Putamen (tissue), 1 donor: ENCODE measurements at regions not wholly inside any gene's neighbourhood (a gene's known extent, or its start where the extent isn't known, plus 50 kb on each side); places are given as distances from the start of the nearest gene placed in this dataset.
A peak's percentile ranks its signal among the peaks of the same experiment; 100 is the strongest.

ENCODE experiments used
- DNase-seq: peaks from one replicate; pipeline ENCODE4 v3.0.0-alpha.2; 2016; ENCODE audit warnings: low spot score

DNA sequence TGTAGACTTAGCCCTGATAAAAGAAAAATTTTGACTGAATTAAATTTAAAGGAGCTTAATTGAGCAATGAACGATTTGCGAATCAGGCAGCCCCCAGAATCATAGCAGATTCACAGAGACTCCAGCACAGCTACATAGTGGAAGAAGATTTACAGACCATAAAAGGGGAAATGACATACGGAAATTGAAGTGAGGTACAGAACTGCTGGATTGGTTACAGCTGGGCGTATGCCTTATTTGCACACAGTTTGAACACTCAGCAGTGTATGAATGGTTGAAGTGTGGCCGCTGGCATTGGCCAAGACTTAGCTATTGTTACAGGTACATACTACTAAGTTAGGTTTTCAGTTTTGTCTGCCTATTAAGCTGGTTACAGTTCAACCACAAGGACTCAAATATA is 433.5 kb upstream of the CELF2 start:
- DNase-seq, result no peak

DNA sequence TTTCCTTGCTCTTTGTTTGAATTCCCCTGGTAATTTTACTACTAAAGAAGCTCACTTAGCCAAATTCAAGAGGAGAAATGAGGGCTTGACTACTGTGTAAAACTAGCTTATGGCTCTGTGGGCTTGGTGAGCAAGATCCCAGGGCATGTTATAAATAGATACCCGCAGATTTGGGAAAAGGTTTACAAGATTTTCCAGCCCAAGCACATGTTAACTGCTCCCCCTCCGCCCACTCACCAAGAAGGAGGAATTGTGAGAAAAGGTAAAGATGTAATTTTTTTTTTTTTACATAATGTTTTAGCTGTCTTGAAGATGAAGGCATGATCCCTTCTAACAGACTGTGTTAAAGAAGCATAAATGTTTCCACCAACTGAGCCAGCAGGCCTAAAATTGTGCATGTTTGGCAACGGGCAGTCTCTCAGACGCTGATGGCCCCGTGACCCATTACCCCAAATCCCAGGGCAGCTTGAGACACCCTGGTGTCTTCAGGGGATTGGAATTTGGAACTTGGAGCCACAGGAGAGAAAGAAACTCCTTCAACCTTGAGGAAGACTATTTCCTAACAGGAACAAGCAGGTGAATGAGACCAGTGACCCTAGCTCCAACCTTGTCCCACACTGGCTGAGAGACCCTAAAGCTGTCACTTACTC is 429.8 kb upstream of the CELF2 start:
- DNase-seq, result peak; percentile 64

DNA sequence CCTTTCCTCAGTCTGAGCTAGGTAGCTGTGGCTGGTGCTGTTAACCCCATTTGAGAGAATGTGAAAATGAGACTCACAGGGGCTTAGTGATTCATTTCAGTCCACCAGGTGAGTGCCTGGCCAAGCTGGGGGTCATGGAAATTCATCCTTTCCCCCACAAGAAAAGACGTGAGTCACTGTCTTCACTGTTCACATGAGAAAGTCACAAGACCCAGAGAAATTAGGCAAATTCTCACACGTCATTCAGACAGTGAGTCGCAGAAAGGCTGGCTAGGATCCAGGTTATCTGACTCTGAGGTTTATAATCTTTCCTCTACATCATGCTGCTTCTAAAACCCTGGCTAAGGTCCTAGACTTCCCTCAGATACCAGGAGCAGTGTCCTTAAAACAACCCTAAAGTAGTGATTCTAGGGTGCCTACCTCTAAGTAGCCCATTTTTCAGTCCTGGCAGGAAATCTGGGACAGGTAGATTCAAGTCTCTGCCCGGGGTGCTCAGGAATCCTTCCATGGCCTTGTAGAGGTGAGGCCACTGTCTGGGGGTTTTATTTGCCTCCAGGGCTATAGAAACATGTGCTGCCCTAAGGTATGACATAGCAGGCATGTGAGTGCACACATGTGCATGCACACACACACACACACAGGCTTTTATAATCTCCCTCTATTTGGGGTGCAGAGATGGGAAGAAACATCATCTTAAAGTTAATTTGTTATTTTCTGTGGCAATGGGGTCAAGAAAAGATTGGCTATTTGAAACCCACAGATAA is 427.9 kb upstream of the CELF2 start:
- DNase-seq, result peak; percentile 47

DNA sequence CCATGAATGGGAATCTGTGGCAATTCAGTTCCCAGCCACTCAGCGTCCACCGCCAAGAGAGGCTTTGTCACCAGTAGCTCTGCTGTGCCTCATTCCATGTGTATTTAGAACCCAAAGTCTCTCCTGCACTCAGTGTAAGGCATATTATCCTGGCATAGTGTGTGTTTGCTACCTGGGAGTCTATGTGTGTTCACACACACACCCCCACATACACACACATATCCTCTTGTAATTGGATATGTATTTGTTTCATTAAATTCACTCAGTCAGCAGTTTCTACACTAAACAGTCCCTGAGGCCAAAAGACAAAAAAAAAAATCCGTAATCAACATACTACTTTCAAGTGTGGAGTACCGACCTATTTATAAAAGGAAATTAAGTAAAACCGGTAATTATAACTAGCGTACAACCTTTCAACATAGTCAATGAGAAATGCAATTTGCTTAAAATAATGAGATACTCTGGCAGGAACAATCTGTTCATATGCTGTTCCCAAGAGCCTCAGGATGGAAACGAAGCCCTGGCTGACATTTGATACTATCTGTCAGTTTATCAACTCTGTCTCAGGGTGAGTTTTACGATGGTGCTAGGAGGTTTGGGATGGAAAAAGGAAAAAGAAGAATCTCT is 425.8 kb upstream of the CELF2 start:
- no peak for DNase-seq

DNA sequence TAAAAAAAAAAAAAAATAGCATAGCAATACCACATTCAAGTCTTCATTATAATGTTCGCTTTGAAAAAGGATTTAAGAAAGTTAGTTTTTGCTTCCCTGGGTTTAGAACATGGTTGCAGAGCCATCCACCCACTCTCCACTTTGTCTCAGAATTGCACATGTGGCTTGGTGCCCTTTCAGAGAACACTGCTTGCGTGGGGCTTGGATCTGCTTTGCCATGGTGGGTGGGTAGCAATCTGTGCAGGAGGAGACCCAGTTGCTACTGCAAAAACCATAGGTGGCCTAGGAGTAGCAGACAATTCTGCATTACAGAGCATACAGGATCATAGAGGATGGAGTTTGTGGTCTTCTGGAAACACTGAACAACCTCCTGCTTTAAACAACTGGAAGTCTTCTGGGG is 421.4 kb upstream of the CELF2 start:
- no peak for DNase-seq

DNA sequence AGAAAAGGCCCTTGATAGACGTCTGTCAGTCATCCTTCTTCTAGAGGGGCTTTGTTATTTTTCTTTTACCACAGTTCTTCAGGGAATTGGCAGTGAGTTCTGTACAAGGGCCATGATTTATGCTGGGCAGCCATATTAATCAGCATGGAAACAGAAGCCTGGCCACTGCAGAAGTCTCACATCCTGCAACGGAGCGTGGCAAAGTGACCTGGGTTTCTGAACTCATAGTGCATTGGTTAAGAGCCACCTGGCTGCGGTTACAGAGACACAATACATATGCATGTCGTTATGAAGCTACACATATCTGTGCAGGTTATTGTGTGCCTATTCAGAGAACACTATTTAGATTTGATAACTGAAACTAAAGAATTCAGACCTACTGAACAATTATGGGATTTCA is 419.4 kb upstream of the CELF2 start:
- no peak for DNase-seq

DNA sequence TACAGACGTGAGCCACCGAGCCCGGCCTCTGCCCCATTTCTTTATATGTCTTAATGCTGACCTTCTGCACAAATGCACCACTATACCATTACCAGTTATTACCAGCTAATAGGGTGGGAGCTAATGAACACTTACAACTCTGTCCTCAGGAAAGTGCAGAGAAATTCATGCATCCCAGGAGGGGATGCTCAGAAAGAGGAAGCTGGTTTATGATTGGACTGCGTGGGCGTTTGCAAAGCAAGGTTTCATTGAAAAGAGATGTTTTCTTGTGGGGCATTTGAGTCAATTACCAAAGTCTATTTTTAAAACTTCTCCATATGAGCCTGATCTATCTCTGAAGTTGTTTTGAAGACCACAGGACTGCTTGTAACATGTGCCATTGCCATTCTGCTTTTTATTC is 417.7 kb upstream of the CELF2 start:
- no peak for DNase-seq

DNA sequence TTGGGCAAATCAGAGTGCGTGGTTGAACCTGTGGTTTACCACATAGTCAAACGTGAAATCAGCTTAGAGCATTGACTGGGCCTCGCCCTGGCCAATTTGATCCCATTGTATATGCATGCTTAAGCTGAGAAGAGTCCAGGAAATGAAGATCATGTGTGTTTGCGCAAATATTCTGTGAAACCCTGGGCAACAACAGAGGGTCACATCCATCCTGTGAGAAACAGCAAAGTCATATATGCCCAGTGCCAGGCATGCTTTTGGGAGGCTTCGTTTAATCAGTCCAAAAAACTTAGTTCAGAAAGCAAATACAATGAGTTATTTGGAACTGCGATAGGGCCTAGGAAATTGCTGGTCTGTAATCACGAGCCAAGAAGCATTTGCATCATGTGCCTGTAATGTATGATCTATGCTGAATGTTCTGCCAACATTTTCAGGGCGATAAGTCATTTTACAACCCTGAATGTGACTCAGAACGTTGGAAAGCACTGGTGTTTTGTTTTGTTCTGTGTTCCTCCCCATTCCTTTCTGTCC is 412.1 kb upstream of the CELF2 start:
- no peak for DNase-seq

DNA sequence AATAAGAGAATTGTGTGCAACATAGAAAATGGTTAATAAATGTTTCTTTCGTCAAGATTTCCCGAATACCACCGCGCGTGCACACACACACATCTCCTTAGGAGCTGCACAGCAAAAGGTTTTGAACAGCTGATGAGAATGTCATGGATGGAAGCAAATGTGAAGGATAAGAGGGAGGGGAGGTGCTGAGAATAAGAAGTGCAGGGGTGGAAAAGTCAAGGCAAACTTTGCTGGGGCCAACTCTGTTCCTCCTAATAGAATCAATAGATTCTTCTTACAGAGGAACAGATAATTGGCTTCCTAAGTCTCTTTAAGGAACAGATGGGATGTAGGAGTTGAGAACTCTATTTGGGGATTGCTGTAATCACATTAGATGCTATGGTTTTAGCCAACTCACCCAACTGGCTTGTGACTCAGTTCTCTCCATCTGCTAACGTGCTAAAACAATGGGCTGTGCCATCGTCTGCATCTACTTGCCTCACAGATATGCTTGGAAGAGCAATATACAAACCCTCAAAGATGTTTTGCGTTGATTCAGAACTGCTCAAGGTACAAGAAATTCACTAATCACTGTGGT is 408.2 kb upstream of the CELF2 start:
- DNase-seq, result no peak

DNA sequence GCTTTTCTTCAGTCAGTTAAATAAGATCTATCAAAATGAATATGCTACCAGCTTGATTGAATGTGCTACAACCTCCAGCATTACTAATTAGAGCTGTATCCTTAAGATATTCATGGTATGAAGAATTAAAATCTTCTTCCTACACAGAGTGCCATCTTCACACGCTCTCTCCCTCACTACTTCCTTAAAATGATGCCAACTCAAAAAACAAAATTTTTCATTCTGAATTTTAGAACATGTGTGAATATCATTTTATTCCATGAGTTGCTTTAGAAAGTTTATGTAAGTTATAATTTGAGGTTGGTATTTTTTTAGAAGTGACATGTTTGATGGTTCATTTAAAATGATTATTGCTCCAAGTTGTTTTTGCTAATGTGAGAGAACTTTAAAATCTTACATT is 407.5 kb upstream of the CELF2 start:
- DNase-seq, result no peak

DNA sequence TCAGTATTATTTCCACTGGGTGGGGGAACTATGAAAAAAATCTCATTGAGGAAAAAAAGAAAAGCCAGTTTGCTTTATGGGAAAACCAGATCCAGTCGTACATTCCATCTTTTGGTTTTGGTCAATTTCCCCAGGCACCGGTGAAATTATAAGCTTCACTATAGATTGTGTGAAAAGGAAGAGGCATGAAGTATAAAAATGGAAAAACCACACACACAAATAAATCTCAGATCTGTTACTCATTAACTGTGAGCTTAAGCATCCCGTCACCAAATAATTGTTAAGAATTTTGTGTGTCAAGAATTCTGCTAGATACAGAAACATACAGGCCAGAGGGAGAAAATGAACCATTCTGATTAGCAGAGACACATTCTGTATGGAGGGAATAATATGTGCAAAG is 405.5 kb upstream of the CELF2 start:
- no peak for DNase-seq

DNA sequence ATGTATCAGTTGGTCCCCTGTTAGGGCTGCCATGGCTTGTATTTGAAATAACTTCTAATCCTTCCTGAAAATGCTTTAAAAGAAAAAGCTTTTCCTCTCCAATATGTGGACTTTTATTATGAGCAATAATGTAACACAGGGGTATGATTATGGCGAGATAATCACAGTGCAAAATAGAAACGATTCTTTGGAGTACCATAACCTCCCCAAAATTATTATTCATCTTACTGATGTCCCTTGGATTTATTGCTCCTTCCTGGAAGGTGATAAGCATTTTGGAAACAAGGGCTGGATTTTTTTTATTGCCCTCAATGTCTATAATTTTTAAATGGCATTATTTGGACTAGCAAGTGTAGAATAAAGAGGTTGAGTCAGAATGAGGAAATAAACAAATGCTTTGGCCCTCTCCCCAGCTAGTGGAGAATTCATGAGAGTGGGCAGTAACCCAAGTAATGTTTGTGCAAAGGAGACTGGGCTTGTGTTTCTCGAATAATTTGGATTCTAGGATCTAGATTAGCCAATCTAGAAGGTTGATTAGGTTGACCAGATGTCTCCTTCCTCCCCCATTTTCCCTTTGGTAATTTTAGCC is 403.9 kb upstream of the CELF2 start:
- no peak for DNase-seq

DNA sequence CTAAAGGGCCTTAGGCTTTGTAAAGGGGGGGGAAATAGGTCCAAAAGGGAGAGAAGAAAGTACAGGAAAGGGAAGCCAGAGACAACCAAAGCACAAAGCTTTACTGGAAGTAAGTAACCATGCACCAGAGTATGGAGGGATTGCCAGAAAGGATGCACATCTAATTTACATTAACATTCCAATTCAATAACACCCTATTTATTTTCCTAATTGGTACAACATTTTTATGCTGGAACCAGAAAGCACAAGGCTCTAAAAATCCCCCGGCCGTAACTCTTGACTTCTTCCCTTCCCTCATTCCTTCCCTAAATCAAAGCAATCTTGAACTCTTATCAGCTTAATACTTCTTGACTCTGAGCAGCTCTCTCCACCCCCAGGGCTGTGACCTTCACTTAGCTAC is 400.0 kb upstream of the CELF2 start:
- DNase-seq, result no peak

DNA sequence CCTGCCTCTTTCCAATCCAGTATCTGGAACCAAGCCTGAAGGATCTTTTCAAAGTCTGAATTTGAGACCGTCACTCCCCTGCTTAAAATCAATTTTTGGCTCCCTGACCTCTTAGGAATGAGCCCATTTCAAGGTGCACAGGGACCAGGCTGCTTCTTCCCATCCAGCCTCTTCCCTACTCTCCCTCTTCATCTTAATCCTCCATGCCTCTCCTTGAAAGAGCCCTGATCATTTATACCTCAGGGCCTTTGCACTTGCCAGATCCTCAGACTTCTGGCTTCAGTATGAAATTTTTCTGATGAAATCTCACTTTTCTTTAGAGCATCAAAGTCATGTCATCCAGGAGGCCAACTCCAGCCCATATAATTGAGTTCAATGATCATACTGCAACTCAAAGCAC is 399.5 kb upstream of the CELF2 start:
- no peak for DNase-seq

DNA sequence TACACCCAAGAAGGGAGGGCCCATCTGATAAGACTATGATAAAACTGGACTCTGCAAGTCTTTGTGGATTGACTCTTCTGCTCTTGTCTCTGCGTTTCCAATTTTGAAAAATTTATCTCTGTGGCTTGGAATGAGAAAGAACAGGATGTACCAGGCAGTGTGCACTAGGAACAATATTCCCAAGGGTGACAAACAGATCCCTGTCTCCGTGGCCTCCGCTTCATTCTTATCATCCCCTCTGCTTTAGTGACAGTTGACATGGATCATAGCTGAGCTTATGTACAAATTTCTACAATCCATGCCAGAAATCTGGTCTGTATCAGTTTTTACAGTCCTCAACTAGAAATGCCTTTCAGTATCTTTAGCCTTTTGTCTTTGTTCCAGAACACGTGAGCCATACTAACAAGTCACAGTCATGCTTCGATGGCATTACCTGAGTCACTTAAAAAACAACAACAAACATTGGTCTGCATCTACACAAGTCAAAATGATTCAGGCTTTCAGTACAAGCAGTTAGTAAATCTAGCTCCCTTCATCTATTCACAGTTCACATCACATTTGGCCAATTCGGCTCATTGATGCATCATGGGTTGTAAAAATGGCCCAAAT is 393.6 kb upstream of the CELF2 start:
- DNase-seq, result no peak

DNA sequence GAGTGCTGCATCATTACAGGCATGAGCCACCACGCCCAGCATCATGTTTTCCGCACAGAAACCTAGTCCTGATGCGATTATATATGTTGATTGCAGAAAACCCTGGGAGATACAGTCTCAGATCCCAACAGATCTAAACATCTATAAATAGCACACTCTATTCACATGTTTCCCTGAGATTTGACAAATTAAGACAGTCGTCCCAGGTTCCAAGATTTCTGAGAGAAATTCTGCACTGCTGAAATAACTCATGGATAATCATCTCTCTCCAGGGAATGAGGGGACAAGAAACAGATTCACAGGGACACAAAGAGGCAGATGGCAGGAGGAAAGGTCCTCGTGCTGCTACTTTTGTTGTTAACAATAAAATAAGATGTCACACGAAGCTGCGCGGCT is 393.1 kb upstream of the CELF2 start:
- DNase-seq, result no peak

DNA sequence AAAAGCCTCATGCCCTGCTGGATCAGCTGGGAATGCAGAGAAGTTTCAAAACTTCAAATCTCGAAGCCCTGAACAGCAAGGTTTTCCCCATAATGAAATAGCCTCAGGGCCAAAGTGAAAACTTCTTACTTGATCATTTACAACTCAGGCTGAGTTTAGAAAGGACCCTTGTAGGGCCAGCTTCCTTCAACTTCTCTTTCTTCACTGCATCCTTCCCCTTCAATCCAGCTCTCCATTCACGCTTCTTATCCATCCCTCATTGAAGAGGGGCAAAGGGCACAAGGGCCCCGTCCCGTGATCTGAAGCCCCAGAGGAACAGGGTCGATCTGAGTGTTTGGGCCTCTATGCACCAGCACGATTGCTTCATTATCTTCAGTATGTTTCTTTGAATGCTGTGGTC is 392.2 kb upstream of the CELF2 start:
- DNase-seq, result no peak

DNA sequence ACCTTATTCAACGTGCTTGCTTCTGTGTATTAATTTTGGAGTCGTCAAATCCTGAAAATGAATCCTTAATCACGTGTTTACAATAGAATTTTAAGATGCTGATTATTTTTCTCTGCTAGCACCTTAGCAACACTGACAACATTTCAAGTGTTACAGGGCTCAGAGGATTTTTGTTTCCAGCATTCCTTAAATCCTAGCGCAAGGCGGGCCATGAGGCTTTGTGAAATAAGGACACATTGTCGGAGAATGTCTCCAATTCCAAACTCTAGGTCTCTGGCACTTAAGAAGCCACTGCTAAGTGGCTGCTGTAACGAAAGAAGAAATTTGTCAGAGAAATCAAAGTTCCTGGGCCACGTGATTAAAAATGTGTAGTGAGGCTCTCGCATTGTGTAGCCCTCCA is 390.9 kb upstream of the CELF2 start:
- no peak for DNase-seq

DNA sequence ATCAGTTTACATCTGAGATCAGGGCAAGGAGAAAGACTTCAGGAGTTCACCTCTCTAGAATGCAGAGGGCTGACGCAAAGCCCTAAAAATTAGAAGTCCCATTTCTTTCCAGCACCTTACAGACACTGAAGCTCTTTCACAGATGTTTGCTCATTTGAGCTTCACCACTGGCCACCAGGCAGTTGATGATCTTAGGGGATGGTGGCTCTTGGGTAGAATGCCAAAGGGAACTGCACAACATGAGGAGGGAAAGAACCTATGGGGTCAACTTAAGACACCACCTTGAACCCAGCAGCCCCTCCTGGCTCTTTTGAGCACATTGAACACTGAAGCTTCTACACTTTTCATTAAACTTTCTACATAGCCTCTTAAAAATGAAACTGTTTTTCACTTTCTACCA is 390.3 kb upstream of the CELF2 start:
- no peak for DNase-seq

DNA sequence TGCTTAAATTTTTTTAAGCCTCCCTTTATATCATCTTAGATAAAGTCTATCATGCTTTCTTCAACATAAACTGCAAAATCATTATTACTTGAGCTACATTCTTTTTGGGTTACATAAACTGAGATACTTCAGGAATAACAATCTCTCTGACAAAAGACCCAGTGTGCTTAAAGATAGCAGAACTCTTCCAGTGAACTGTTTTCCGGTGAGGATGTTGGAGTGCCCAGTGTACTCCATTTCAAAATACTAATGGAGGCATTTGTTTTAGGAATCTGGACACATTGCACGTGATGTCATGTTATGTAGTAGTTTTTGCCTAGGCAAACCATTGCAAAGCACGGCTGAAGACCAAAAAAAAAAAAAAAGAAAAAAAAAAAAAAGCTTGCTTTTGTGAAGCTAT is 388.2 kb upstream of the CELF2 start:
- no peak for DNase-seq

DNA sequence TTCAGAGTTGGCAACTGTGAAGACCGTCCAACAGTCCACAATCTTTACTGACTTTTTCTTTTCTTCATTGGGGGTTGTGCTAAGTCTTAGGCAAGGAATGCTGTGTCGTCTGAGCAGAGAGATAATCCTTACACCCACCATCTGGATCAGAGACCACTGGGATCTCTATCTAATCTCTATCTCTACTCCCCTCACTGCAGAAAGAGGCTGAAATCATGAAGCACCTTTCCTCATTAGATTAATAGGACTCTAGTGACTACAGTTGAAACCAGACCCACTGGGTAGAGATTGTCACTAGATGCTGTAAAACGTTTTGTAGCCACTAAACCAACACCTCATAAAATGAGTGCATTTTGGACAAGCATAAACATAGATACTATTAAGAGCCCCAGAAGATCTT is 387.4 kb upstream of the CELF2 start:
- DNase-seq, result no peak

DNA sequence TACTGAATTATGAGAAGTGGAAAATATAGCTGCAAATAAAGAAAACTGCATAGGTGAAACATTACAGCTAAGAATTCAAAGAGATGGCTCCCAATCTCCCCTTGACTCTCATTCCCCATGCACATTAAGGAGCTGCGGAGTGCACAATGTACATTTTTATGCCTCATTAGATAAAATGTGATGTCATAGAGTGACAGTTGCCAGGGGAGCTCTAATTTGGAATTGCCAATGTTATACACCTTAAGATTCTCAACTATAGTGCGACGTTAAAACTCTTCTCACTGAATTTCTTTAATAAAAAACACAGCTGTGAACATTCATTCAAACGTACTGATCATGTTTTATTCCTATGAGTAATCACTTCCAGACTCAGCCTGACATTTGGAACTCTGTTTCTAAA is 386.9 kb upstream of the CELF2 start:
- DNase-seq, result peak; percentile 38
